COLO829 (cell line): ENCODE measurements at regions not wholly inside any gene's neighbourhood (a gene's known extent, or its start where the extent isn't known, plus 50 kb on each side); places are given as distances from the start of the nearest gene placed in this dataset.

Source experiments
- DNase-seq: peaks from one replicate; pipeline ENCODE4 v3.0.0; 2012; ENCODE audit warnings: low spot score

GRCh38 chr16:73683804-73684203 is 612.8 kb upstream of the PSMD7 start:
- DNase-seq = no peak

GRCh38 chr16:73672135-73672534 is 624.2 kb upstream of the ZFHX3 start:
- DNase-seq = no peak

- no peak for DNase-seq
Observed at GRCh38 chr16:73670836-73671820, 623.2 kb upstream of the ZFHX3 start.

GRCh38 chr16:73669535-73670274 is 621.8 kb upstream of the ZFHX3 start:
- DNase-seq = no peak

GRCh38 chr16:73663720-73664119 is 615.8 kb upstream of the ZFHX3 start:
- no peak for DNase-seq

- no peak for DNase-seq
Observed at GRCh38 chr16:73636196-73636595, 588.3 kb upstream of the ZFHX3 start.

GRCh38 chr16:73629011-73629410 is 581.1 kb upstream of the ZFHX3 start:
- no peak for DNase-seq

GRCh38 chr16:73617738-73618137 is 569.8 kb upstream of the ZFHX3 start:
- DNase-seq = no peak

GRCh38 chr16:73616770-73617169 is 568.8 kb upstream of the ZFHX3 start:
- DNase-seq = no peak

- DNase-seq = no peak
Observed at GRCh38 chr16:73616166-73616753, 568.3 kb upstream of the ZFHX3 start.

GRCh38 chr16:73615071-73615940 is 567.4 kb upstream of the ZFHX3 start:
- DNase-seq = no peak

GRCh38 chr16:73614131-73614530 is 566.2 kb upstream of the ZFHX3 start:
- no peak for DNase-seq

- no peak for DNase-seq
Observed at GRCh38 chr16:73610605-73611156, 562.8 kb upstream of the ZFHX3 start.

GRCh38 chr16:73610160-73610559 is 562.2 kb upstream of the ZFHX3 start:
- no peak for DNase-seq

GRCh38 chr16:73608911-73609310 is 561.0 kb upstream of the ZFHX3 start:
- DNase-seq = no peak

GRCh38 chr16:73605309-73605708 is 557.4 kb upstream of the ZFHX3 start:
- DNase-seq = no peak

- no peak for DNase-seq
Observed at GRCh38 chr16:73601911-73602310, 554.0 kb upstream of the ZFHX3 start.

GRCh38 chr16:73599870-73600269 is 551.9 kb upstream of the ZFHX3 start:
- no peak for DNase-seq

GRCh38 chr16:73599351-73599750 is 551.4 kb upstream of the ZFHX3 start:
- DNase-seq = no peak

- DNase-seq = no peak
Observed at GRCh38 chr16:73584157-73584556, 536.2 kb upstream of the ZFHX3 start.

- DNase-seq = no peak
Observed at GRCh38 chr16:73572135-73572828, 524.4 kb upstream of the ZFHX3 start.
